HFFc6 (cell line): ENCODE measurements at regions not wholly inside any gene's neighbourhood (a gene's known extent, or its start where the extent isn't known, plus 50 kb on each side); places are given as distances from the start of the nearest gene placed in this dataset.
A peak's percentile ranks its signal among the peaks of the same experiment; 100 is the strongest.

Source experiments
- DNase-seq: peaks from one replicate; pipeline ENCODE4 v3.0.0-alpha.2; 2018
- H3K27ac Mint-ChIP-seq: 2 replicates; pipeline ENCODE4 v1.8.0; 2020; ENCODE audit warnings: mild to moderate bottlenecking, mixed read lengths
- H3K27me3 Mint-ChIP-seq: 2 replicates; pipeline ENCODE4 v1.8.0; 2021; ENCODE audit warnings: mild to moderate bottlenecking, moderate library complexity, mixed read lengths; ENCODE audit not compliant: insufficient read depth
- H3K36me3 Mint-ChIP-seq: 2 replicates; pipeline ENCODE4 v1.8.0; 2021; ENCODE audit warnings: low read depth, mixed read lengths
- H3K4me1 Mint-ChIP-seq: 2 replicates; pipeline ENCODE4 v1.8.0; 2020; ENCODE audit warnings: low read depth, mixed read lengths
- H3K4me3 Mint-ChIP-seq: 2 replicates; pipeline ENCODE4 v1.8.0; 2020; ENCODE audit warnings: mild to moderate bottlenecking, moderate library complexity, mixed read lengths
- H3K9me3 Mint-ChIP-seq: 2 replicates; pipeline ENCODE4 v1.8.0; 2020; ENCODE audit warnings: mild to moderate bottlenecking, mixed read lengths
- CTCF ChIP-seq: fragments of 200-600 bp; sonication (generic); IDR thresholded peaks from 2 replicates; pipeline ENCODE4 v1.5.0; 2021; ENCODE audit warnings: antibody characterized with exemption, mild to moderate bottlenecking

- no peak overlapping the region for H3K4me3 Mint-ChIP-seq
- no peak for TF ChIP-seq CTCF
- DNase-seq, result no peak
- H3K4me1 Mint-ChIP-seq, result no peaks in the 10 kb centered on the region
- H3K27ac Mint-ChIP-seq, result no peak overlapping the region
- no peaks in the 10 kb centered on the region for H3K36me3 Mint-ChIP-seq
- H3K9me3 Mint-ChIP-seq, result no peaks in the 10 kb centered on the region
- H3K27me3 Mint-ChIP-seq, result no peaks in the 10 kb centered on the region; the same call in 1 of the 2 replicates
These were observed 217.5 kb downstream of the PLA2G4A start for GRCh38 chr1:187046293-187046692.

GRCh38 chr1:187047298-187047697, 218.5 kb downstream of the PLA2G4A start:
- no peaks in the 10 kb centered on the region; the same call in 1 of the 2 replicates for H3K27me3 Mint-ChIP-seq
- no peak overlapping the region for H3K4me3 Mint-ChIP-seq
- no peak overlapping the region for H3K27ac Mint-ChIP-seq
- H3K9me3 Mint-ChIP-seq, result no peaks in the 10 kb centered on the region
- no peak for TF ChIP-seq CTCF
- no peak for DNase-seq
- H3K36me3 Mint-ChIP-seq, result no peaks in the 10 kb centered on the region
- no peaks in the 10 kb centered on the region for H3K4me1 Mint-ChIP-seq

GRCh38 chr1:187051618-187052232, 223.0 kb downstream of the PLA2G4A start:
- peak; percentile 5 for DNase-seq
- no peaks in the 10 kb centered on the region for H3K36me3 Mint-ChIP-seq

GRCh38 chr1:187053876-187054275, 225.1 kb downstream of the PLA2G4A start:
- no peak for TF ChIP-seq CTCF
- DNase-seq, result no peak
- H3K9me3 Mint-ChIP-seq, result no peaks in the 10 kb centered on the region
- no peaks in the 10 kb centered on the region for H3K36me3 Mint-ChIP-seq
- H3K27me3 Mint-ChIP-seq, result no peaks in the 10 kb centered on the region
- H3K27ac Mint-ChIP-seq, result no peak overlapping the region
- no peak overlapping the region for H3K4me3 Mint-ChIP-seq
- H3K4me1 Mint-ChIP-seq, result no peaks in the 10 kb centered on the region

More at GRCh38 chr1:187051618-187052232, 223.0 kb downstream of the PLA2G4A start:
- H3K4me3 Mint-ChIP-seq, result no peak overlapping the region
- no peaks in the 10 kb centered on the region for H3K4me1 Mint-ChIP-seq
- no peak overlapping the region for H3K27ac Mint-ChIP-seq
- H3K27me3 Mint-ChIP-seq, result no peaks in the 10 kb centered on the region; the same call in 1 of the 2 replicates
- H3K9me3 Mint-ChIP-seq, result no peaks in the 10 kb centered on the region
- peak; percentile 84 for TF ChIP-seq CTCF

- no peak for TF ChIP-seq CTCF
- Mint-ChIP-seq H3K4me3 (no peak overlapping the region), H3K27me3 (no peaks in the 10 kb centered on the region), H3K36me3 (no peaks in the 10 kb centered on the region), H3K4me1 (no peaks in the 10 kb centered on the region), H3K27ac (no peak overlapping the region), H3K9me3 (no peaks in the 10 kb centered on the region)
- no peak for DNase-seq
These were observed 226.4 kb downstream of the PLA2G4A start for GRCh38 chr1:187054862-187055757.
